Endothelial cell of umbilical vein (primary cell): ENCODE measurements at regions not wholly inside any gene's neighbourhood (a gene's known extent, or its start where the extent isn't known, plus 50 kb on each side); places are given as distances from the start of the nearest gene placed in this dataset.

ENCODE experiments used
- BruUV-seq: library from RNA; stranded (reverse); fragments of 400-500 nt; replicated peaks from 2 replicates; lab custom pipeline; 2021; lab: Mats Ljungman, UMichigan
- CTCF ChIA-PET: fragments of 300-600, 350-600 bp; sonication (Branson Sonifier 250); formaldehyde crosslinking; loops from one replicate; lab custom pipeline; 2021; ENCODE audit warnings: antibody characterized with exemption, inconsistent platforms; lab: Charles Lee
- POLR2A ChIA-PET: fragments of 300-600, 350-600 bp; sonication (Branson Sonifier 250); formaldehyde crosslinking; loops from one replicate; lab custom pipeline; 2021; ENCODE audit warnings: antibody characterized with exemption, inconsistent platforms; lab: Charles Lee
- DNase-seq: peaks from one replicate; pipeline ENCODE4 v3.0.0-alpha.2; 2011; ENCODE audit warnings: low read depth, low spot score
- FAIRE-seq: peaks from 2 replicates; lab custom pipeline; 2011; peaks lifted over from hg19 to GRCh38; lab: Jason Lieb, UNC
- H2AFZ ChIP-seq: 2 replicates; pipeline ENCODE4 v1.6.0; 2012; ENCODE audit warnings: low read depth, low read length, control low read depth, inconsistent platforms
- H3K27ac ChIP-seq: 2 replicates; pipeline ENCODE4 v1.5.1; 2011; ENCODE audit warnings: low read depth, mild to moderate bottlenecking, control low read depth, low read length, moderate library complexity; ENCODE audit not compliant: insufficient read depth
- H3K27me3 ChIP-seq, 2 experiments: 2 replicates each; pipeline versions ENCODE4 v1.6.0 to v1.6.1; 2011; ENCODE audit warnings: low read length in 2 of 2, mixed read lengths in 1 of 2; ENCODE audit not compliant: control insufficient read depth in 2 of 2, insufficient read depth in 2 of 2
- H3K36me3 ChIP-seq, 2 experiments: 2 replicates in 1 of 2; 3 replicates in 1 of 2; pipeline ENCODE4 v1.5.1; 2011; ENCODE audit warnings: low read length in 2 of 2, mild to moderate bottlenecking in 1 of 2, moderate library complexity in 1 of 2; ENCODE audit not compliant: control insufficient read depth in 2 of 2, insufficient read depth in 2 of 2; ENCODE audit errors: extremely low read depth in 1 of 2
- H3K4me1 ChIP-seq: 3 replicates; pipeline ENCODE4 v1.5.1; 2011; ENCODE audit warnings: mild to moderate bottlenecking, low read length; ENCODE audit not compliant: control insufficient read depth, insufficient read depth; ENCODE audit errors: extremely low read depth
- H3K4me2 ChIP-seq: 2 replicates; pipeline ENCODE4 v1.6.1; 2011; ENCODE audit warnings: low read length, control low read depth, mixed read lengths; ENCODE audit not compliant: insufficient read depth
- H3K4me3 ChIP-seq, 3 experiments: fragments of 200-600 bp in 1 of 3; sonication (generic), shearing (Covaris generic) in 1 of 3; replicated peaks in 1 of 3; 2 replicates each; pipeline ENCODE4 v1.5.1; 2011 to 2016; ENCODE audit warnings: control low read depth in 3 of 3, low read length in 3 of 3, mild to moderate bottlenecking in 2 of 3, inconsistent platforms in 1 of 3, low read depth in 1 of 3, moderate library complexity in 1 of 3; ENCODE audit not compliant: insufficient read depth in 1 of 3
- H3K79me2 ChIP-seq: 2 replicates; pipeline ENCODE4 v1.6.0; 2012; ENCODE audit warnings: low read length, inconsistent platforms; ENCODE audit not compliant: control insufficient read depth, insufficient read depth
- H3K9ac ChIP-seq: replicated peaks from 2 replicates; pipeline ENCODE3; 2011; ENCODE audit warnings: low read length, control low read depth; ENCODE audit not compliant: insufficient read depth; ENCODE audit errors: extremely low read depth
- H3K9me1 ChIP-seq: replicated peaks from 3 replicates; pipeline ENCODE4 v1.6.0; 2011; ENCODE audit warnings: mild to moderate bottlenecking, low read length; ENCODE audit not compliant: control insufficient read depth, insufficient read depth; ENCODE audit errors: extremely low read depth
- H3K9me3 ChIP-seq: replicated peaks from 2 replicates; pipeline ENCODE4 v1.5.1; 2012; ENCODE audit warnings: low read length, inconsistent platforms; ENCODE audit not compliant: control insufficient read depth, insufficient read depth
- H4K20me1 ChIP-seq: replicated peaks from 2 replicates; pipeline ENCODE3; 2011; ENCODE audit warnings: mild to moderate bottlenecking, low read length; ENCODE audit not compliant: control insufficient read depth, insufficient read depth; ENCODE audit errors: extremely low read depth
- EZH2 ChIP-seq: IDR thresholded peaks from 2 replicates; pipeline ENCODE4 v1.6.1; 2012; ENCODE audit warnings: borderline replicate concordance, low read depth, mild to moderate bottlenecking, moderate library complexity, low read length, inconsistent platforms; ENCODE audit not compliant: severe bottlenecking
- FOS ChIP-seq: IDR thresholded peaks from 2 replicates; pipeline ENCODE4 v1.6.1; 2011; ENCODE audit warnings: mild to moderate bottlenecking, low read length, moderate library complexity, borderline replicate concordance; ENCODE audit not compliant: insufficient read depth
- GATA2 ChIP-seq: IDR thresholded peaks from 2 replicates; pipeline ENCODE4 v1.7.0; 2011; ENCODE audit warnings: low read depth, mild to moderate bottlenecking, moderate library complexity, mixed read lengths, low read length; ENCODE audit not compliant: insufficient read length, insufficient read depth
- JUN ChIP-seq: IDR thresholded peaks from 2 replicates; pipeline ENCODE4 v1.6.1; 2011; ENCODE audit warnings: borderline replicate concordance, low read depth; ENCODE audit not compliant: insufficient read length, insufficient read depth
- MYC ChIP-seq: IDR thresholded peaks from one replicate; pipeline ENCODE4 v1.6.1; 2011; ENCODE audit warnings: mild to moderate bottlenecking, low read depth, low read length
- POLR2A ChIP-seq: IDR thresholded peaks from 2 replicates; pipeline ENCODE4 v1.6.1; 2012; ENCODE audit warnings: low read depth, mild to moderate bottlenecking, control low read depth, low read length
- POLR2AphosphoS5 ChIP-seq: IDR thresholded peaks from 2 replicates; pipeline ENCODE4 v1.6.1; 2012; ENCODE audit warnings: low read depth, mild to moderate bottlenecking, control low read depth, low read length, moderate library complexity; ENCODE audit not compliant: insufficient read depth
- dilution Hi-C: fragments of 300-500 bp; cut with MboI; formaldehyde crosslinking; loops from one replicate; pipeline ENCODE4 v1.15.0; 2019; ENCODE audit warnings: low sequenced_read_pairs; ENCODE audit not compliant: extremely low pct_ligation_motif_present
- intact Hi-C: fragments of 100-400 bp; cut with micrococcal nuclease; formaldehyde crosslinking; loops from one replicate; pipeline ENCODE4 v1.10.0; 2022
- TF ChIP-seq, protein P1 (sequence below): IDR thresholded peaks from 2 replicates; pipeline ENCODE4 v1.6.1; 2011; ENCODE audit not compliant: insufficient read depth, insufficient read length
- TF ChIP-seq, protein P2 (sequence below), 2 donors: IDR thresholded peaks; 1 replicate in 1 of 2; 2 replicates in 1 of 2; pipeline ENCODE4 v1.5.1; 2011; ENCODE audit warnings: low read length in 2 of 2, mild to moderate bottlenecking in 2 of 2, moderate library complexity in 2 of 2, control low read depth in 1 of 2, inconsistent platforms in 1 of 2, low read depth in 1 of 2; ENCODE audit not compliant: insufficient read depth in 1 of 2; ENCODE audit errors: extremely low read depth in 1 of 2

DNA sequence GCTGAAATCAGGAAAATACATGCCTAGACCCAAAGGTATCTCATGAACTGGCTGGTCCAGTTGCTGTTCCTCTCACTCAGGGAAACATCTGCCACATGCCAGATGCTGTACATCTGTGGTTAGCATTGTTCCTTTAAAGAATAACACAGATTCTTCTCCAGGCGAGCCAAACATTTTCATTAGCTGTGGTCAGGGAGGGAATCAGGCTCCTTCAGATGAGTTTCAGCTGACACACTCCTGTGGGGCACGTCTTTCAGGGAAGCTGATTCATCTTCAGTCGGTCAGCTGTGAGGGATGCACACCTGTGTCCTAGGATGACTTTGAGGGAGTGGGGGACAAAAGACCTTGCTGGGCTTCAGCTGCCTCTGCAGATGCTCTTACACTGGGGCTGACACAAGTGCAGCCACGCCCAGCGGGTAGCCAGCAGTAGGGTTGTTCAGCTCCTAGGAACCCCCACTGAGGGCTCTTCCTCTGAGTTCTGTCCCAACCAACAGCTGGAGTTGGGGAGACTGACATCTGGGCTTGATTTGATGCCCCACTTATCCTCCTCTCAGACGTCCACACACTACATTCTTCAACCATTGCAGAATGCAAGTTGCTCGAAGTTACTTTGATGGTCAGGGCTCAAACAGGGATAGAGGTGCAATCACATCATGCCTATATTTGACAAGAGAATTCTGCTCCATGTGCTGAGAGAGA lies 155.0 kb downstream of the NUAK1 start:
- ChIA-PET POLR2A (no interaction called here), CTCF (interaction anchor here (0.9 kb wide), 1 partner anchor 31 kb away, joined by 3 read pairs; no protein-coding TSS in a partner anchor)
- no peak for FAIRE-seq
- intact Hi-C loops (no loop called here), dilution Hi-C loops (no loop called here)
- DNase-seq: no peak
- Histone ChIP-seq H4K20me1 (no peaks in the 10 kb centered on the region), H3K27ac (no peak overlapping the region), H3K9me3 (no peaks in the 10 kb centered on the region), H3K79me2 (no peaks in the 10 kb centered on the region), H3K9me1 (no peaks in the 10 kb centered on the region), H3K9ac (no peak overlapping the region), H2AFZ (no peak overlapping the region), H3K36me3 (no peaks in the 10 kb centered on the region), H3K4me1 (no peaks in the 10 kb centered on the region), H3K4me3 (no peak overlapping the region), H3K4me2 (no peak overlapping the region), H3K27me3 (peaks cover 3 to 4% of the 10 kb centered on the region in 2 experiments)
- TF ChIP-seq FOS: no peak
- TF ChIP-seq, protein P1, sequence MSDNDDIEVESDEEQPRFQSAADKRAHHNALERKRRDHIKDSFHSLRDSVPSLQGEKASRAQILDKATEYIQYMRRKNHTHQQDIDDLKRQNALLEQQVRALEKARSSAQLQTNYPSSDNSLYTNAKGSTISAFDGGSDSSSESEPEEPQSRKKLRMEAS: no peak
- no peak for TF ChIP-seq GATA2
- no peak for TF ChIP-seq POLR2AphosphoS5
- TF ChIP-seq POLR2A: no peak
- no peak for TF ChIP-seq JUN
- no peak for TF ChIP-seq EZH2
- TF ChIP-seq, protein P2, sequence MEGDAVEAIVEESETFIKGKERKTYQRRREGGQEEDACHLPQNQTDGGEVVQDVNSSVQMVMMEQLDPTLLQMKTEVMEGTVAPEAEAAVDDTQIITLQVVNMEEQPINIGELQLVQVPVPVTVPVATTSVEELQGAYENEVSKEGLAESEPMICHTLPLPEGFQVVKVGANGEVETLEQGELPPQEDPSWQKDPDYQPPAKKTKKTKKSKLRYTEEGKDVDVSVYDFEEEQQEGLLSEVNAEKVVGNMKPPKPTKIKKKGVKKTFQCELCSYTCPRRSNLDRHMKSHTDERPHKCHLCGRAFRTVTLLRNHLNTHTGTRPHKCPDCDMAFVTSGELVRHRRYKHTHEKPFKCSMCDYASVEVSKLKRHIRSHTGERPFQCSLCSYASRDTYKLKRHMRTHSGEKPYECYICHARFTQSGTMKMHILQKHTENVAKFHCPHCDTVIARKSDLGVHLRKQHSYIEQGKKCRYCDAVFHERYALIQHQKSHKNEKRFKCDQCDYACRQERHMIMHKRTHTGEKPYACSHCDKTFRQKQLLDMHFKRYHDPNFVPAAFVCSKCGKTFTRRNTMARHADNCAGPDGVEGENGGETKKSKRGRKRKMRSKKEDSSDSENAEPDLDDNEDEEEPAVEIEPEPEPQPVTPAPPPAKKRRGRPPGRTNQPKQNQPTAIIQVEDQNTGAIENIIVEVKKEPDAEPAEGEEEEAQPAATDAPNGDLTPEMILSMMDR (IDR thresholded peaks at IDR 0.05; ENCODE audit: extremely low read depth in 1 of 2, insufficient read depth in 1 of 2, low read depth in 1 of 2, low read length in 2 of 2): no peak
- no peak for TF ChIP-seq MYC
- no TSS peak for BruUV-seq
